Astrocyte (in vitro differentiated cells and primary cell): ENCODE measurements at regions not wholly inside any gene's neighbourhood (a gene's known extent, or its start where the extent isn't known, plus 50 kb on each side); places are given as distances from the start of the nearest gene placed in this dataset.

ENCODE experiments used
- CTCF ChIP-seq: IDR thresholded peaks from 2 replicates; pipeline ENCODE4 v1.5.1; 2011; ENCODE audit warnings: low read depth, mild to moderate bottlenecking, inconsistent platforms, low read length, moderate library complexity; ENCODE audit not compliant: insufficient read depth
- EZH2 ChIP-seq: IDR thresholded peaks from 2 replicates; pipeline ENCODE4 v1.6.1; 2012; ENCODE audit warnings: mild to moderate bottlenecking, low read length, inconsistent platforms; ENCODE audit not compliant: insufficient read depth

- TF ChIP-seq EZH2 = no peak
- TF ChIP-seq CTCF = no peak
These were observed 179.7 kb downstream of the PIK3R1 start for GRCh38 chr5:68395302-68395701.
